Mammary epithelial cell (primary cell): ENCODE measurements at regions not wholly inside any gene's neighbourhood (a gene's known extent, or its start where the extent isn't known, plus 50 kb on each side); places are given as distances from the start of the nearest gene placed in this dataset.

Experiments used
- EZH2 ChIP-seq: IDR thresholded peaks from 2 replicates; pipeline ENCODE4 v1.6.1; 2012; ENCODE audit warnings: low read length, inconsistent platforms, borderline replicate concordance
- TF ChIP-seq, protein P1 (sequence below), 2 donors: IDR thresholded peaks in 1 of 2; conservative IDR thresholded peaks in 1 of 2; 2 replicates each; pipeline ENCODE4 v1.5.1; 2011 to 2012; ENCODE audit warnings: inconsistent platforms in 2 of 2, low read length in 2 of 2, mild to moderate bottlenecking in 2 of 2, control low read depth in 1 of 2, low read depth in 1 of 2; ENCODE audit not compliant: insufficient read depth in 1 of 2; ENCODE audit errors: extremely low read depth in 1 of 2

DNA sequence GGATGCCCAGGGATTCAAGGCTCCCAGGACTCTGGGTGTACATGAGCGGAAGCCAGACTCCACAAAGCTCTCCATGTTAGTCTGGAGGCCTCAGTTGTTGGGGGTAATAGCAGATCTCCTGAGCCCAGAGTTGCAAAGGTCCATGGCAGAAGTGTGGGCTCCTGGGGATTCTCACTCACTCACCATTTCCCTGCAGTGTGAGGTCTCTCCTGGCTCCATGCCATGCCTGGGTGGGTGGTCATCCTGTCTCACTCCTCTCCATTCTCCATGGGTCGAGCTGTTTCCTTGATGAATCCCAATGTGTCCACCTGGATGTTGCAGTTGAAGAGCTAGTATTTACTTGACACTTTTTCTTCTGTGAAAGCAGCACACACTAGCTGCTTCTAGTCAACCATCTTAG is 156.8 kb upstream of the LRRC7 start:
- TF ChIP-seq, protein P1, sequence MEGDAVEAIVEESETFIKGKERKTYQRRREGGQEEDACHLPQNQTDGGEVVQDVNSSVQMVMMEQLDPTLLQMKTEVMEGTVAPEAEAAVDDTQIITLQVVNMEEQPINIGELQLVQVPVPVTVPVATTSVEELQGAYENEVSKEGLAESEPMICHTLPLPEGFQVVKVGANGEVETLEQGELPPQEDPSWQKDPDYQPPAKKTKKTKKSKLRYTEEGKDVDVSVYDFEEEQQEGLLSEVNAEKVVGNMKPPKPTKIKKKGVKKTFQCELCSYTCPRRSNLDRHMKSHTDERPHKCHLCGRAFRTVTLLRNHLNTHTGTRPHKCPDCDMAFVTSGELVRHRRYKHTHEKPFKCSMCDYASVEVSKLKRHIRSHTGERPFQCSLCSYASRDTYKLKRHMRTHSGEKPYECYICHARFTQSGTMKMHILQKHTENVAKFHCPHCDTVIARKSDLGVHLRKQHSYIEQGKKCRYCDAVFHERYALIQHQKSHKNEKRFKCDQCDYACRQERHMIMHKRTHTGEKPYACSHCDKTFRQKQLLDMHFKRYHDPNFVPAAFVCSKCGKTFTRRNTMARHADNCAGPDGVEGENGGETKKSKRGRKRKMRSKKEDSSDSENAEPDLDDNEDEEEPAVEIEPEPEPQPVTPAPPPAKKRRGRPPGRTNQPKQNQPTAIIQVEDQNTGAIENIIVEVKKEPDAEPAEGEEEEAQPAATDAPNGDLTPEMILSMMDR (conservative IDR thresholded peaks at IDR 0.05 in 1 of 2, IDR thresholded peaks at IDR 0.05 in 1 of 2; ENCODE audit: extremely low read depth in 1 of 2, insufficient read depth in 1 of 2, low read depth in 1 of 2, low read length in 2 of 2) = no peak
- no peak for TF ChIP-seq EZH2
